Head of caudate nucleus (tissue), 42 donors: ENCODE measurements at regions not wholly inside any gene's neighbourhood (a gene's known extent, or its start where the extent isn't known, plus 50 kb on each side); places are given as distances from the start of the nearest gene placed in this dataset.

ENCODE experiments used
- DNase-seq, 42 donors: peaks; one replicate each; pipeline versions ENCODE4 v3.0.0 to v3.0.0-alpha.2; 2020 to 2021; ENCODE audit warnings: mixed read lengths in 7 of 42
- intact Hi-C: fragments of 100-400 bp; cut with DNase I; formaldehyde crosslinking; loops from one replicate; pipeline ENCODE4 v1.15.0; 2022

DNA sequence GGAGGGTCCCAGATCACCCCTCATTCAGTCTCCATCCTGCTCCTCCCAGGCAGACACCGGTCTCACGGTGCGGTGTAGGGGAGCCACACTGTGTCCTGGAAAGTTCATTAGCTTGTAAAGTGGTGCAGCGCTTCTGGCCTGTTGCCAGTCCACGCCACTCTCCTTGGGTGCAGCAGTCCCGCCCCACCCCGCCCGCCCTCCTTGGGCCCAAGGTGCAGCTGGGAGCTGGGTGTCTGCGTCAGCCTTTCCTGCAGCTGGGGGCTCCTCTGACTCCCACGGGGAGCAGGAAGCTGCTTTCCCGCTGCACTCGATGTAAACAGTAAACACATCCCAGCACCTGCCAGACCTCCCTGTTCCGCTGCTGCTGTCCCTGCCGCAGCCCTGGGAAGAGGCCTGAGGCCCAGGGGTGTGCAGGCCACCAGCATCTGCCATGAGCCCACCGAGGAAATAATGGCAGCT is 53.8 kb upstream of the ASB18 start:
- intact Hi-C loops: no loop called here
- peak in 1 of 42 donors; percentile 35 for DNase-seq

DNA sequence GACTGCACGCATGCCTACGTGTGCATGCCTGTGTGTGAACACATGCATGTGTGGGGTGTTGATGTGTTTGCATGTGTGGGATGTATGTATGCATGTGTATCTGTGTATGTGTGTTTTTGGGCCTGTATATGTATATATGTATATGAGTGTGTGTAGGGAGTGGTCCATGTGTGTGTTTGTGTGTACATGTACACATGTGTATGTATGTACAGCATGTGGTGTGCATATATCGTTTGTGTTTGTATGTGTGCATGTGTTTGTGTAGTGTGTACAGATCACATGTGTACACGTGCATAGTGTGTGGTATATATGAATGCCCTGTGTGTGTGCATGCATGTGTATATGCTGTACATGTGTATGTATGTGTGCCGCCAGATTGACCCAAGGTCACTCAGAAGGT is 54.2 kb upstream of the ASB18 start:
- intact Hi-C loops: no loop called here
- peak in 1 of 42 donors; percentile 22 for DNase-seq

DNA sequence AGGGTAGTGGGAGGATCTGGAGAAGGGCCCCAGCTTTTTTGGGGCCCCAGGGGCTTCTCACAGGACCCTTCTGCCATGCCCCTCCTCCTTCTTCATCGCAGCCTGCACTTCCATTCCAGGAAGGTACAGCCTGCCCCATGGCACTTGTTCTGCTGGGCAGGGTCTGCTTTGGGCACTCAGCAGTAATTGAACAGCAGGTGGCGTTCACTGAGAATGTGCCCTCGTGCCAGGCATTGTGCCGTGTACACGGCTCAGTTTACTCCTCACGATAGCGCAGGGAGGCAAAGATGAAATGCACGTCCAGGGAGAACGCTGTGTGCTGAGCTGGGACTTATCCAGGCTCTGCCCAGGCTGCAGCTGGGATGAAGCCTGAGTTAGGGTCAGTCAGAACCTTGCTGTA is 54.8 kb upstream of the ASB18 start:
- intact Hi-C loops: no loop called here
- DNase-seq: peak in 1 of 42 donors; percentile 41

DNA sequence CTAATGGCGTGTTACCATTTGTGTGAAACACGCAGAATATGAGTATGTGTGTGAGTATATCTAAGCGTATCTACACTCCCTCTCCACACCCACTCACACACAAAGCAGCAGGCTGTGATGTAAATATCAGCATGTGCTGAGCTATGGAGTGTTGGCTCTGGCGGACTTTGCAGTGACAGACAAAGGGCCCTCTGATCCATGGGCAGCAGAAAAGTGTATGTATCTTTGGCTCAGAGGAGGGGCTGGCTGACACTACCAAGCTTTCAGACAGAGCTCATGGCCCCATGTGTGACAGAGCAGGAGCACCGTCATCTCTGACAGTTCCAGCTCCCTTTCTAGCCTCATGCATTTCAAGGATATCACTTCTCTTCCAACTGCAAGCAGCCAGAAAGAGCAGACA is 57.2 kb upstream of the ASB18 start:
- intact Hi-C loops: no loop called here
- DNase-seq: peak in 8 of 42 donors; percentile 28 to 81 (median 47)

DNA sequence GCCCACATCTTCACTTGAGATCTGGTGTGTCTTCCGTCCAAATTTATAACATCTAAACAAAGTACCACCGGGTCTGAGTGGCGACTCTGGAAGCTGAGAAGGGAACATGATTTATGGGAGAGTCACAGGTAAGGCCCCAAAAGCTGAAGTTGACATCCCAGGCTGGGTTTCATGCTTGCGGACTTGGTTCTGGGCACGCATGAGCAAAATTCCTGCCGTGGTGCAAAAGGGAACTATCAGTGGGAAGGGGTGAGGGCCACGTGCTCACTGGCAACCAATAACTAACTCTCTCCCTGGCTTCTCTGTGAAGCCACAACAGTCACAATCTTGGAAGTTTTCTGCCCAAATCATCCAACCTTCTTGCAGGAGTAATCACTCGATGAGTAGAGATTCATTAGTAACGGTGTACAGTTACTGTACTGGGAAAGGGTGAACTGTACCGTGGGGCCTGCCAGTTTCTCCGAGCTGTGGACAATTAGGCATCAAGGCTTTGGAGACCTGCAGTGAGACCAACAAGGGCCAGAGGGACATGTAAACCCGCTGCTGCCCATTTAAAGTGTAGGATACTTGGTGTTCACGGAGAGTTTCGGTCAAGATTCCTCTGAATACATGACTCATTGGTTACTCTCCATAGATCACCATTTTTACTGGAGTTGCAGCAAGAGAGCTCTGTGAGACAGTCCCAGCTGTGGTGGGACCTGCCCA is 69.4 kb upstream of the ASB18 start:
- no peak for DNase-seq
- intact Hi-C loops: no loop called here

DNA sequence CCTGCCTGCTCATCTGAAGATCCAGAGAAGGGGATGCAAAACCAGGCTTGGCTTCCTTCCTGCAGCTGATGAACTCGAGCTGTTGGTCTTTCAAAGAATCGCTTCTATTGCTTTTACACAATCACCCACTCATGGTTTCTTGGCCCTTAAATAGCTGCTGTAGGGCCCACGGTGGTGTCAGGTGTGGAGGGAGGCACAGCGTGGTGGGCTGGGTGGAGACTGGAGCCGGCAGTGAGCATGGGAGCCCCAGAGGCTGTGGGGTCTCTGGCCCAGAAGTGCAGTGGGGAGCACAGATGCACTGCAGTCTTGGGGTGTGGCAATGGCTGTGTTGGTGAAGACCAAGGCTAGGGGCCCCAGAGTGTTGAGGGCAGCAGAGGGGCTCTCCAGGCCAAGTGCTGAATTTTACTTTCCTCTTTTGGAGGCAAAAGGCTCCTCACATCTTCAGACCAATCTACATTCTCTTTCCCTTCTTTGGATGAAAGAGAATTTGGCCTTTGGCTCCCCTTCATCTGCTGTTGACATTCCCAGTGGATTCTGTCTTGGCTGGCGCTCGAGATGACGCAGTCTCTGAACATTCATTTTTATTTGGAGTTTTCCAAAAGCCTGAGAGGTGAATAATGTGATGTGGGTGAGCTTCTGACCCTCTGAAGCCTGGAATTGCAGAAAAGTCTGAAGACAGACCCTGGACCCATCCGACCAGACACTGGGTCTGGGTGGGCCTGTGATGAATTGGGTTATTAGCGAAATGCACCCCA is 70.1 kb upstream of the ASB18 start:
- intact Hi-C loops: no loop called here
- no peak for DNase-seq

DNA sequence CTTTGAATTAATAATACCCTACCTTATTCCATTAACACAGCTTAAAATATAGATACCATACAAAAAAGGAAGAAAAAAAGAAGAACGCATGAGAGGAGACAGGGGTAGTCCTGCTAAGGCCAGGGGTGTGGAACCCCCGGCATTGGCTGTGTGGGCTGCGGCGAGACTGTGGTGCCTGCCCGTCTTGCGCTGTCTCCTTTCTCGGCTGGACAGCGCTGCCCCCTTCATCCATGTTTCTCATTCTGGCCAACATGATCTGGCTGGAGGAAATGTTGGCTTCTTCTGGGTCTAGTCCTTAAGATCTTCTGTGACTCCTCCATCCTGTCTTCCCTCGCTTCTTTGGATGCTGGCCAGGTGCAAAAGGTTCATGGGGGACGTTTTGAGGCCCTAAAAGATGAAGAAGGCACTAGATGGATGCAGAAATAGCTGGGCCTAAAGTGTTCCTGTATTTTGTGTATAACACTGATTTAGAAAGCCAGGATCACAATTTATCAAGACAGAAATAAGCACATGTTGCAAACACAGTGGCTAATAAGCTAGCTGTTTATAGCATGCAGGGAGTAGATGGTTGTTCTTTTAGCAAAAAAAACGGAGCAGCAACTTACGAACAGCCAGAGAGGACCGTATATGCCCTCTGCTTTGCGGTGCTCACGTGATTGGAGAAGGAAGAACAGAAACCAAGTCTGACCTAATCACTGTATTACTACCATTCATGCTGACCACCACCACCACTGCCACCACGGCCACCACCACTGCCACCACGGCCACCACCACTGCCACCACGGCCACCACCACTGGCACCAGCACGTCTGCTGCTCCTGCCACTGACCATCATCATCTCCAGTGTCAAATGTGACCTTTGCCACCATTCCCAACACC is 71.7 kb upstream of the ASB18 start:
- peak in 1 of 42 donors; percentile 39 for DNase-seq
- intact Hi-C loops: no loop called here

DNA sequence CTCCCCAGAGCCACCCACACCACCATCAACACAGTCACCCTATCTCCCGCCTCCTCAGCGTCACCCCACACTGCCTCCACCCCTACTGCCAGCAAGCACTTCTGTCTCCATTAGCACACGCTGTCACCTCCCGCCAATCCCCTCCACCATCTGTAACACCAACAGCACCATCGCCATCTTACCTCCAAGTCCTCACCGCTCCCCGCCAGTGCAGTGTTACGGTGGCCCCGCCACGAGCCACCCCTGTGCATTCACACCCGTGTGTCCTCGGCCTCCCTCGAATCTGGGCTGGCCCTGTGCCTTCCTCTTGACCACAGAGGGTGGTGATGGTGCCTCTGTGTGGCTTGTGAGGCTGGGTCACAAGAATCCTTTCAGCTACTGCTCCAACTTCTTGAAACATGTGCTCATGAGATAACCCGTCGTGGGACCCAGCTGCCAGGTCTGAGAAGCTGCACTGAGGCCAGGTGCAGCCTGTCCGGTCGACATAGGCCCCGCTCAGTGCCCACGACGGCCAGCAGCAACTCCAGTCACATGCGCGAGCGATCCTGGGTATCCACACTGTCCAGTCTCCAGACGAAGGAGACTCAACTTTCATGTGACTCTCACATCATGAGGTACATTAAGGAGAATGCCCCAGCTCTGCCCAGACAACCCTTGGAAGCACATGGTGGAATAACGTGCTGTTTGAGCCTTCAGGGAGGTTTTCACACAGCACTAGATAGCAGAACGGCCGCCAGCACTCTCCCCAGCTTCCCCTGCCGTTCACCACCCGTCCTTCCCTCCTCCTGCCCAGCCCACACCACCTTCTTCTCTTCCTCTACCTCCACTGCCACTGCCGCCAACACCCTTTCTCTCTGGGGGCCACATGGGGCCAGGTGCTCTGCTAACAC is 72.6 kb upstream of the ASB18 start:
- no peak for DNase-seq
- intact Hi-C loops: no loop called here

DNA sequence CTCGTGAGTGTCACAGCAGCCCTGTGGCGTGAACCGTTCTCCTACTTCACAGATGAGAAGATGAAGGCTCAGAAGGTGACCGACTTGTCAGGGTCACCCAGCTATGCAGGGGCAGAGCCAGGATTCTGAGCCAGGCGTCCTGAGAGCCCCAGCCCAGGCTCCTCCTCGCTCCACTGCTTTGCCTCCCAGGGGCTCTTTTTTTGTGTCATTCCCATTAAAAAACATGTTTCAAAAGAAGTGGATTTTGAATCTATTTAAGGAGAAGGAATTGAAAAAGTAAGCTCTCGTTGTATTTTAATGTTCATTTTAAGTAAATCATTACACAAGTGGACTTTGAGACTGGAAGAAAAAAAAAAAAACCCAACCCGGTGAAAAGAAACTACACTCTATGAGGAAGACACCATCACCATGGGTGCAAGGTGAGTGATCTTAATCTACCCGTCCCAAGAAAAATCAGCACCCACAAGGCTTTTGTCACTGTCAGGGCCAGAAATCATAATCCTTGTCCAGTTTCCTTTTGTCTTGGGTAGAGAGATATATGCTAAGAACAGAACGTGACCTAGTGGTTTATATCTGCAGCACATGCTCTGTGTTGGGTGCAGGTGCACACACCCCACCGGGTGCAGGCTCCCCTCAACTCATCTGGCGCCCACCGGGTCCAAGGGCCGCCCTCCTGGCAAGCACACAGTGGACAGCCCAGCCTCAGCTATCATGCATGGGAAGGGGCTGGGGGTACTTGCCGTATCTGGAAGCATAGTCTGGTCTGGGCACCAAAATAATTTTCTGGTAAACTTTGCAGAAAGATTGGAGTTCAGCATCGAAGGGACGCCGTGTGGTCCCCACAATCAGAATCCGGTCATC is 73.5 kb upstream of the ASB18 start:
- intact Hi-C loops: no loop called here
- DNase-seq: no peak

DNA sequence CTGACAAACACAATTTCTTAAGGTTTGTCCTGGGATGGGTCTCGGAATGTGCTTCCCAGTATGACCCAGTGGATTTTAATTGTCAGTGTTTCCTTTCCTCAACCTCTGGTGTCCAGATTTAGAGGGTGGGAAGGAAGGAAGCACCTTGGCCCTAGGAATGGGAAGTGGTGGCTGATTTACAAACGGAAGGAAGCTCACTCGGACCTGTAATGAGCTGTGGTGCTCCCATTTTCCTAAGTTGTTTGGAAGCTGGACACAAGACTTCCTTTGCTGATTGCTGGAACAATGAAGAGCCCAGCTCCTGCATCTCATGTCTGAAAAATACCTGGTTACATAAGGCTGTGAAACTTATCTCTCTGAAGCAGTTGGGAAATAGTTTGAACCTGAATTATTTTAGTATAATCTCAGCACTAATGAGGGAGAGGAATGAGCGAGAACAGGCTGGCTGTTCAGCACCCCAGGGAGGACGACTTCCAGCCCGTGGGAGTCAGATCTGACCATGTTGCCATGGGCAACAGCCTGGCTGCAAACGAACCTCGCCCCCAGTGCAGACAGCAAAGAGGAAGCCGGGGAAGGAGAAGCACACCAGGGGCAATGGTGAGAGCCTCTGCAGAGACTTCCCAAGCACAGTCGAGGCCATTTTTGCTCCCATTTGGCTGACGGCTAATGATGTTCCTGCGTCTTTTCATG is 74.4 kb upstream of the ASB18 start:
- peak in 33 of 42 donors; percentile 31 to 81 (median 57) for DNase-seq
- intact Hi-C loops: no loop called here

DNA sequence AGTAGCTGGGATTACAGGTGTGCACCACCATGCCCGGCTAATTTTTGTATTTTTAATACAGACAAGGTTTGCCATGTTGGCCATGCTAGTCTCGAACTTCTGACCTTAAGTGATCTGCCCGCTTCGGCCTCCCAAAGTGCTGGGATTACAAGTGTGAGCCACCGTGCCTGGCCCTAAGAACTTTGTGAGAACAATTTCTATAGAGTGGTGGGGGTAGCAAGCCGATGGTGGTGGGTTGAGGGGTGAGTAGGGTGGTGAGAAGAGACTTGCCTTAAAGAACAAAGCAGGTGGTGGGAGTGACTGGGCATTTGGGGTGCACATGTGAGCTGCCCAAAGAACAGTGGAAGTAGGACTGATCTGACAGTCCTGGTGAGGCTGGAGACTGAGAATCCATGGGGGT is 76.0 kb upstream of the ASB18 start:
- DNase-seq: peak in 1 of 42 donors; percentile 28
- intact Hi-C loops: loop anchor here (10.0 kb wide), 1 partner anchor 235 kb away; no protein-coding TSS in a partner anchor

DNA sequence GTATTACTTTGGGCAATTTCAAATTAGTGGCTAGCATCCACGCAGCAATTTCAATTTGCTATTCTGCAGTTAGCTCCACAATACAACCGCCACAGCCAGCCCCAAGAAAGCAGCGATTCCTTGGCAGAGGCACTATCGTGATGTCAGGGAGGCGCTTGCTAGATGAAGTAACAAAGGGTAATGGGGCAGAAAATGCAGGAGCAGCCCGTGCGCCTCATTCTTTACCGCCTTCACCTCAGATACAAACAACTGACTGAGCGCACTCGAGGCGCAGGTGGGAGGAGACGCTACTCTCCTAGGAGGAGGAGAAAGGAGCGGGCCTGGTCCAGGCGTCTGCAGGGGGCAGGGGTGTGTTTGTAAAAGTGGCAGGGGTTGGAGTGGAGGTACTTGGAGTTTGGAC is 76.9 kb upstream of the ASB18 start:
- intact Hi-C loops: loop anchor here (10.0 kb wide), 1 partner anchor 234 kb away; no protein-coding TSS in a partner anchor

DNA sequence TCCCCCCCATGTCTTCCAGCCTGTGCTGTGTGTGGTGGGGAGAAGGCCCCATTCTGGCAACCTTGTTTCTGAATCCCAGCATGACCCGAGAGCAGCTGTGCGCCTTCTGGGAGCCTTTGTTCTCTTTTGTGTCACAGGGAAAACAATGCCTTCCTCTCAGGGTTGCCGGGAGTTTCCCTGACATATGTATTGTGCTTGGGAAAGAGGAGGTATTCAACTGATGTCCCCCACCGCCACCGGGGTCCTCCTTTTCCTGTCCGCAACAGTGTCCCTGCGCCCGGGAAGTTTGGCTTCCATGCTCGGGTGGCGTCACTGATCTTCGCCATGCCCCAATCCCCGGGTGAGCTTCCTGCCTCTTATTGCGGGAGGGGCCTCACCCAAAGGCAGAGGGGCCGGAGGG is 77.5 kb upstream of the ASB18 start:
- intact Hi-C loops: loop anchor here (10.0 kb wide), 1 partner anchor 233 kb away; no protein-coding TSS in a partner anchor
- peak in 10 of 42 donors; percentile 20 to 66 (median 50) for DNase-seq

More for the DNA sequence above, 76.9 kb upstream of the ASB18 start:
- DNase-seq: peak in 1 of 42 donors; percentile 14

DNA sequence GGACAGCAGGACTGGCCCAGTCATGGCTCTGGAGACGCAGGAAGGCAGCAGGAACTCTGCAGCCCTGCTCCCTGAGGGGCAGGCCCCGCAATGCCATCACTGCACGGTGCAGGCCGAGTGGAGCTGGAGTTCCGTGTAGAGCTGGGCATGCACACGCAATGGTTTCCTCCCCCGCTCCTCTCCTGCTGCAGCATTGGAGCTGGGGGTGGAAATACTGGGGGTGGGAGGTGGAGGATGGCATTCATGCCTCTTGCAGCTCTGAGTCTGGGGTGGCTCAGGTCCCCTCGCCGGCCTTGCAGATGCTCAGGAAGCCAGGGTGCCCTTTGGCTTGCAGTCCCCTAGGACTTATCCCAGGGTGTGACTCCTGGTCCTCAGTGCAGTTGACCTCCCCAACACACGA is 78.3 kb upstream of the ASB18 start:
- peak in 33 of 42 donors; percentile 24 to 85 (median 54) for DNase-seq

DNA sequence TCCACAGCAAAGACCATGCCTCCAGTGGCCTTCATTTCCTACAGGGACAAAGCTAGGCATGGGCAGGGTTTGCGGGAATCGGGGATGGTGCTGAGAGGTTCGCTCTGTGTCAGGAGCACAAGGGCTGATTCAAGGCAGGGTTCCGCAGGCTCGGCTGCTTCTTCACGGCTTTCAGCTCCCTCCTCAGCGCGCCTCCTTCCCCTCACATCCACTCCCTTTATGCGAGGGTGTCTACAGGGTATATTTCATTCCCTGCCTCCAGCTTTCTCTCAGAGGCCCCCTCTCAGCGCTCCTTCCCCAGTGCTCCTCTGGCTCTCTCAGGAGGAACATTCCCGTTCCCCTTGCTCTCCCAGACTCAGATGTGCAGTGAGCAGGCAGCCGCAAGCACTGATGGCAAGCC is 78.7 kb upstream of the ASB18 start:
- peak in 38 of 42 donors; percentile 25 to 89 (median 61) for DNase-seq
- intact Hi-C loops: loop anchor here (10.0 kb wide), 1 partner anchor 232 kb away; no protein-coding TSS in a partner anchor

More for the DNA sequence above, 78.3 kb upstream of the ASB18 start:
- intact Hi-C loops: loop anchor here (10.0 kb wide), 1 partner anchor 232 kb away; no protein-coding TSS in a partner anchor

DNA sequence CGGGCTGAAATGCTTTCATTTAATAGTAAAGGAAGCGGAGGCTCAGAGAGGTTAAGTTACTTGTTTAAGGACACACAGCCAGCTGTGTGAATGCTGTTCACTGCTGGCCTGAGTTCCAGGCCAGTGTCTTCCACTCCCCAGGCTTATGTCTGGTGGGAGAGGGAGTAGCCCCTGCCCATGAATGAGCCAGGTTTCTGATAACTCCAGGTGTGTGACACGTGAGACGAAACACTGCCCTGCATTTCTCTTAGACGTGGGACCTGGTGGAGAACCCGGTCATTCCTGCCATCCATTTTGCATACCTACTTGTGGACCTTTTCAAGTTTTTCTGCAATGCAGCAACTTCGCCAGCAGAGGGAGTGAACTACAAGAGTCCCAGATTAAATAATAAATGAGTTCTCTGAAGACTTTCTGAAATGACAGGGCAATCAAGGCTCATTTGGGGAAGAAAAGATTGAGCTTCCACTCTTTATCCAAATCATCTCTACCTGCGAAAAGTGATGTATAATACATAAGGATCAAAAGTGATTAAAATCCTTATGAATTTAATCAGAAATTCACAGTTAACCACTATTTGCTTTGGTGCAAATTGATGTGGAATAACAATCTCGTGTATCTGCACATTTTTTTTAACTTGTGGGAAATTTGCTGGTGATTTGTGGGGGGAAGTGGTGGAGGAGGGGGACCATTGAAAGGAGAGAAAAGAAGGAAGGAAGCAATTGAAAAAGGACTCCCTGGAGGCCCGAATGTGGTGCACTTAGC is 79.4 kb upstream of the ASB18 start:
- DNase-seq: peak in 39 of 42 donors; percentile 32 to 87 (median 62)
- intact Hi-C loops: loop anchor here (10.0 kb wide), 1 partner anchor 231 kb away; no protein-coding TSS in a partner anchor
